ENCODE measurements at regions not wholly inside any gene's neighbourhood (a gene's known extent, or its start where the extent isn't known, plus 50 kb on each side); places are given as distances from the start of the nearest gene placed in this dataset.

- TF ChIP-seq CTCF (IDR thresholded peaks at IDR 0.05; ENCODE audit: low read depth, low read length) (peak; percentile 87), EZH2phosphoT487 (IDR thresholded peaks at IDR 0.05; ENCODE audit: low read depth) (no peak)
Observed at GRCh38 chr2:104976603-104977120, 61.2 kb upstream of the MRPS9 start.

All from OCI-LY3 (cell line).